GM10248 (cell line): ENCODE measurements at regions not wholly inside any gene's neighbourhood (a gene's known extent, or its start where the extent isn't known, plus 50 kb on each side); places are given as distances from the start of the nearest gene placed in this dataset.

Experiments
- CTCF ChIA-PET: fragments of 300-600 bp; sonication (Branson Sonifier 250); formaldehyde crosslinking; extraction: SDS; loops from one replicate; lab custom pipeline; 2021; ENCODE audit warnings: antibody characterized with exemption; lab: Yijun Ruan, JAX
- POLR2A ChIA-PET: fragments of 350-650 bp; sonication (Branson Sonifier 250); formaldehyde crosslinking; extraction: SDS; loops from one replicate; lab custom pipeline; 2020; ENCODE audit warnings: antibody characterized with exemption; lab: Yijun Ruan, JAX
- DNase-seq: peaks from one replicate; pipeline ENCODE4 v3.0.0; 2012; ENCODE audit errors: extremely low spot score
- CTCF ChIP-seq: IDR thresholded peaks from 2 replicates; pipeline ENCODE4 v1.5.1; 2012; ENCODE audit warnings: mild to moderate bottlenecking, low read depth; ENCODE audit errors: extremely low read depth, missing control alignments, control extremely low read depth

DNA sequence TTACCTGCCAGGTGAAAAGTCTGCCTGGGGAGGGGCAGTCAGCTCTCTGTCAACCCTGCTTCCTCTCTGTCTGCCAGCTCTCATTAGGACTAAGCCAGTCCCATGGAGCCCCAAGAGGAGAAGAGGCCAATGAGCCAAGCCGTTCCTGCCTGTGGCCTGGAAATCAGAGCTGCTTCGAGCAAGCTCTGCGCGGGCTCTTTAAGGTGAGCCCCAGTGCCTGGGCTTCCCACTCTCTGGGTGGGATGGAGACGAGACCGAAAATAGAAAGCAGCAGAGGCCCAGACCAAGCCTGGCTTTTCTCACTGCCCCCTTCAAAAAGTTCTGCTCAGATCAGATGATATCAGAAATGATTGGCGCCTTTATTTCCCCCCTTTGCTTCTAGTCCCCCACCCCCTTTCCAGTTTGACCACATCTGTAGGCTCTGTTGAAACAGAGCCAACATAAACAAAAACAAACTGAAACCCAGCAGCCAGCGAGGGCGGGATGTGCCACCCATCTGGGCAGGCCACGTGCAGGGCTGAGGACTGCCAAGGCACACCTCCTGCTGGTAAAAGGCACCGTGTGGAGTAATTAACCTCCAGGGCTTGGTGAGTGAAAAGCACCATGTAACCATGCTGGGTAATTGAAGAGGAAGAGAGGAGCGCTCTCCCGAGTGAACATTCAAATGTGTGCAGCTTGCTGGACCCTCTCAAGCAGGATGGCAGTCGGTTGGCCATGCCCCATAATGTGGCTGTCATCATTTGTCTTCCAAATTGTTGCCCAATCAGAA lies 471.0 kb upstream of the PROK2 start:
- TF ChIP-seq CTCF: no peak
- DNase-seq: no peak
- ChIA-PET POLR2A (no interaction called here), CTCF (interaction anchor here (0.9 to 2.6 kb wide), 2 partner anchors 10 to 14 kb away, joined by 3 to 9 read pairs; no protein-coding TSS in a partner anchor)

- ChIA-PET CTCF (interaction anchor here (2.6 kb wide), 1 partner anchor 15 kb away, joined by 9 read pairs; no protein-coding TSS in a partner anchor), POLR2A (no interaction called here)
- TF ChIP-seq CTCF: no peak
- DNase-seq: no peak
These were observed 470.2 kb upstream of the PROK2 start for GRCh38 chr3:72255191-72255590.

DNA sequence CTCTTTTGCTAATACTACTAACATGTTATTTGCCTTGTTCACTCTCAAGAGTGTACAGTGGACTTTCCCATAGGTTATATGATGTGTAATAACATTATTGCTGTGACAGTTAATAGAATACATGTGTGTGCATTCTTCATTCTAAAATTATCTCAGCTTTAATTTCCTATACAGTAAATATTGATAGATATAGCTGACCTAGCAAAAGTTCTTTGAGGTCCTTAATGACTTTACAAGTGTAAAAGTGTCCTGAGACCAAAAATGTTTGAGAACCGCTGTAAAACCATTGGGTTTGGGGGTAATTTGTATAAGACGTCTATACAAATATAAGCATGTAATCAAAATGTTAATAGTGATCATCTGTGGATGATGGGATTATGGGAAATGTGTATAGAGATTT lies 469.5 kb upstream of the PROK2 start:
- ChIA-PET CTCF (interaction anchor here (1.0 to 1.8 kb wide), 3 partner anchors 12 to 82 kb away, joined by 3 to 6 read pairs (median 3); no protein-coding TSS in a partner anchor), POLR2A (no interaction called here)
- no peak for TF ChIP-seq CTCF
- no peak for DNase-seq

DNA sequence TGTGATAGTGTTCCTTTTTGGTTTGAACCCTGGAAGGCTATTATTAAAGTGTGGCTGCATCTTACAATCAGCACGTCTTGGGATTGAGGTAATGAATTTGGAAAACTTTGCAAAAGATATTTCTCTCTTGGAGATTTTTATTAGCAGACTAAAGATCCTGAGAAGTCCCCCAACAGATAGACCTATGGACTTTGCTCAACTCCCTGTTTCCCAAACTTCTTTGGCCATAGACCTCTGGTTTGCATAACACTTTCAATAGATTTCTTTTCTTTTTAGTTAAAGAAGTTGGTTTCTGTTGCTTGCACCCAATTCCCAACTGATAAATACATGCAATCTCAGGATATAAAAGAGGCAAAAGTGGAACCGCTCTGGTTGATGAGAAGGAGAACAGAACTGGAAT lies 465.8 kb upstream of the PROK2 start:
- no peak for TF ChIP-seq CTCF
- ChIA-PET CTCF (no interaction called here), POLR2A (no interaction called here)
- no peak for DNase-seq

DNA sequence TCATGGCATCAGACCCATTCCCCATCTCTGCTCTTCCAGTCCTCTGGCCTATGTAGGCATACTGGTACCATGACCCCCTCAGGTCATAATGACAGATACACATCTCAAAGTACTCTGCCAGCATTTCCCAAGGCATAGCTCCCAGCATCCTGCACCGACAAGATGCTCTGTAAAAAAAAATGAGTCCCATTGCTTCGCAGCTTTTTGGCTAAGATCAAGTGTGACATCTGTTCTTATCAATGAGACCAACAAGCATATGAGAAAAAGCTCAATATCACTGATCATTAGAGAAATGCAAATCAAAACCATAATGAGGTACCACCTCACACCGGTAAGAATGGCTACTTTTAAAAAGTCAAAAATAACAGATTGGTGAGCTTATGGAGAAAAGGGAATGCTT lies 463.9 kb upstream of the PROK2 start:
- TF ChIP-seq CTCF: no peak
- DNase-seq: no peak
- ChIA-PET CTCF (interaction anchor here (0.9 to 1.6 kb wide), 2 partner anchors 9 to 15 kb away, joined by 4 to 8 read pairs; no protein-coding TSS in a partner anchor), POLR2A (no interaction called here)

GRCh38 chr3:72248389-72248761 lies 463.4 kb upstream of the PROK2 start:
- ChIA-PET POLR2A (no interaction called here), CTCF (interaction anchor here (0.9 to 1.6 kb wide), 2 partner anchors 9 to 15 kb away, joined by 4 to 8 read pairs; no protein-coding TSS in a partner anchor)
- DNase-seq: no peak
- TF ChIP-seq CTCF: no peak
